A172 (cell line): ENCODE measurements at regions not wholly inside any gene's neighbourhood (a gene's known extent, or its start where the extent isn't known, plus 50 kb on each side); places are given as distances from the start of the nearest gene placed in this dataset.
"Not testable (repeated sequence)": the region's sequence is repeated elsewhere in the genome, so short reads cannot be mapped to it uniquely, and the experiment has no call there.

Experiments used
- DNase-seq: peaks from one replicate; pipeline ENCODE4 v3.0.0-alpha.2; 2015; ENCODE audit warnings: low spot score

GRCh38 chr3:110680450-110680849 lies 391.2 kb upstream of the NECTIN3 start:
- DNase-seq, result no peak

DNA sequence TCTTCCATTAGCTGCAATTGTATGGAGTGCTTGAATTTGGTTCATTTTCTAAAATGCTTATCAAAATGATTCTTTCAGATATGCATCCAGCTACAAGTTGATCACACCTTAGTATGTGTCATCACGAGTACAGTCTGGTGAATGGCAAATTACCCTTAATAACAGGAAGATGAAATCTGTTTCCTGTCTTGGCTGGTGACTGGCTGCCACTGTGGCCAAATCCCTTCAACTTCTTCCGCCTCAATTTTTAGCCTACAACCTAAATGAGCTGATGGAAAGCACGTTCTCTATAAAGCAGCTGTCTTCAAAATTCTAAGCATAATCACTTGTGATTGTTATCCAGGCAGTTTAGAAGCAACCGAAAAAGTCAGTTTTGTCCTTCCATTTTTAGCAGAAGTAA lies 387.1 kb upstream of the NECTIN3 start:
- no peak for DNase-seq

- DNase-seq, result no peak
Observed at GRCh38 chr3:110685630-110686029, 386.0 kb upstream of the NECTIN3 start.

GRCh38 chr3:110686701-110687100 lies 384.9 kb upstream of the NECTIN3 start:
- DNase-seq, result no peak

- no peak for DNase-seq
Observed at GRCh38 chr3:110687138-110687537, 384.5 kb upstream of the NECTIN3 start.

DNA sequence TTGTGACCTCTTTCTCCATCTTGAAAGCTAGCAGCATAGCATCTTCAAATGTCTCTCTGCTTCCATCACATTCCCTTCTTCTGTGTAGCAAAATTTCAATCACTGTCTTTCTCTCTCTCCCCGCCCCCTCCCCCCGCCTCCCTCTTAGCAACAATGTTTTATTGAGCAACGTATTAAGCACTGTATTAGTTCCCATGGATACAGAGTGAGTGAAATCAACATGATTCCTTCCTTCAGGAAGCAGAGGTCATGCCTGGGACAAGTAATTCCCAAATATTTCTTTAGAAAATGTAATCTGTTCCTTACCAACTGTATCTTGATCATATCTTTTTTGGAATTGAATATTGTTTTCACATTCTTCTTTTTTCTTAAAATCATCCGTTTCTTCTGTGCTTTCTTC lies 373.7 kb upstream of the NECTIN3 start:
- DNase-seq, result no peak

DNA sequence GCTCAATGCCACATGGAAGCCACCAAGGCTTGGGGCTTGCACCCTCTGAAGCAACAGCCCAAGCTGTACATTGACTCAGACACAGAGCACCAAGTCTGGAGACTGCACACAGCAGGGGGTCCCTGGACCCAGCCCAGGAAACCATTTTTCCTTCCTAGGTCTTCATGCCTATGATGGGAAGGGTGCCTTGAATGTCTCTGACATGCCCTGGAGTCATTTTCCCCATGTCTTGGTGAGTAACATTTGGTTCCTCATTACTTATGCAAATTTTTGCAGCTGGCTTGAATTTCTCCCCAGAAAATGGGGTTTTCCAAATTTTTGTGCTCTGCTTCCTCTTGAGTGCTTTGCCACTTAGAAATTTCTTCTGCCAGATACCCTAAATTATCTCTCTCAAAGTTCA lies 367.3 kb upstream of the NECTIN3 start:
- not testable (repeated sequence) for DNase-seq

- DNase-seq, result no peak
Observed at GRCh38 chr3:110708156-110708555, 363.5 kb upstream of the NECTIN3 start.

- DNase-seq, result no peak
Observed at GRCh38 chr3:110710156-110710555, 361.5 kb upstream of the NECTIN3 start.

GRCh38 chr3:110710603-110711002 lies 361.0 kb upstream of the NECTIN3 start:
- DNase-seq, result no peak

DNA sequence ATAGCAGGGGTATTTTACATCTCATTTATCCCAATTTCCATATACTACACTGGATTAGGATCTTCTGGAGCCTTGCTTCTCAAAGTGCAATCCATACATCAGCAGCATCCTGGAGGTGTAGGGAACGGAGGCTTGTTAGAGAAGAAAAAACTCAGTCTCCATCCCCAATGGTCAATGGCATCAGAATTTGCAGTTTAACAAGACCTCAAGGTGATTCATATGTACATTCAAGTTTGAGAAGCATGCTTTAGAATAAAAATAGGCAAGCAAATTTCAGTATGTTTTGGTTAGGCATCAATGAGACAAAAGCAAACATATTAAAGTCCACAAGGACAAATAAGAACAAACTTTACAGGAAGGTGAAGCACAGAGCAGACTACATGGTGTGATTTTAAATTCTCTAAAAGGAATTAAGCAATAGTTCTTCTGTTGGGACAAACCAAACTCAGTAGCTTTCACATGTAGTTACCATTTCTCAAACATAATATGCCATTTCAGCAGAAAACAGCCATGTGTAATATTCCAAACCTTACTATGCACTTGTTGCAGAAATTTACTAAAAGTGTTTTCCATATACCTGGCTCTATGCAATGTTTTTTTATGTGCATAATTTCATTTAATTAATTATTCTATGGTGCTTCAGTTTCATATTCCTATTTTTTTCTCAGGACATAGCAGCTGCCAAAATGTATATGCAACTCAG lies 360.3 kb upstream of the NECTIN3 start:
- DNase-seq, result no peak

- DNase-seq, result no peak
Observed at GRCh38 chr3:110711851-110712516, 359.6 kb upstream of the NECTIN3 start.

DNA sequence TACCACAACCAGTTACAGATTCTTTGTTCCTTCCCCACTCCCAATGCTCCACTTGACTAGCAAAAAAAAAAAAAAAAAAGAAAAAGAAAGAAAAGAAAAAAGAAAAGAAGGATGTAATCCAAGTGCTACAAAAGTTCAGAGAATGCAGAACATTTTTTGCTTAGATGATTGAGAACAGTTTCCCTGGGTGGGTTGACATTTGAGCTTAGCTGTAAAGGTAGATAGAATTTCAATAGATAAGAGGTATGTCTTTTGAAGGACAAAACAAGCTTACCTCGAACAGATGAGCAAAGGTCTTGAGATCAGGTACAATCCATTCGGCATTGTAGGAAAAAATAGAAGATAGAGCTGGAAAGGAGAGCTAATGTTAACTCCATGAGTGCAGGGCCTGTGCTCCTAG lies 344.6 kb upstream of the NECTIN3 start:
- DNase-seq, result no peak

DNA sequence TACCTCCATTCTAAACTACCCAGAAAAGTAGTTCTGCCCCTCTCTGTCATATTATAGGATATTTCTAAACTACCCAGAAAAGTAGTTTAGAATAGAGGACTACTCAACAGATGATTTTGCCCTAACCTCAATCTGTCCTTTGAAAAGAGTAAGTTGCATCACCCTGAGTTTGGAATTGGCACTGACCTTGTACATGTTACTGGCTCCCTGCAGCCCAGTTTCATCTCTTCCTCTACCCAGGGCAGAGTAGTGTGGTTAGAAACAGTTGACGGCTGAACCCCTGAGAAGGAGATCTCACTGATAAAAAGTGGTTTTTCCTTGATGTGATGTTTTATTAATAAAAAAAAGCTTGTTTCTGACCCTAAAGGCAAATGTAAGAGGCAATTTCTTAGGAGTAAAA lies 340.5 kb upstream of the NECTIN3 start:
- DNase-seq, result no peak

DNA sequence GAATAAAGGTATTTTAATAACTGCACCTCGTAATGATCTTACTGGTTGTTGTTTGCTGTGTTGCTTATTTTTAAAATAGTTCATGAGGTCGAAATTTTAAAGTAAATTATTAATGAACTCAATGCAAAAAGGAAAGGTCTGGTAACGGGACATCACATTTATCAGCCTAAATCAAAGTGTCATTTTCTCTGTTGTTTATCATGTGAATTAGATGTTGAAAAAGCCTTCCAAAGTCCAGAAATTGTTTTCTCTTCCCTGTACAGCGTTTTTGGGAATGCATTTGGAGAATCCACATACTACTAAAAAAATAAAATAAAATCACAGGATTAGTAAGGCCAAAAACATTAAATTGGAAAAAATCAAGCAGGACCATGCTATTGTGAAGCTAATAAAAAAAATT lies 339.2 kb upstream of the NECTIN3 start:
- no peak for DNase-seq

DNA sequence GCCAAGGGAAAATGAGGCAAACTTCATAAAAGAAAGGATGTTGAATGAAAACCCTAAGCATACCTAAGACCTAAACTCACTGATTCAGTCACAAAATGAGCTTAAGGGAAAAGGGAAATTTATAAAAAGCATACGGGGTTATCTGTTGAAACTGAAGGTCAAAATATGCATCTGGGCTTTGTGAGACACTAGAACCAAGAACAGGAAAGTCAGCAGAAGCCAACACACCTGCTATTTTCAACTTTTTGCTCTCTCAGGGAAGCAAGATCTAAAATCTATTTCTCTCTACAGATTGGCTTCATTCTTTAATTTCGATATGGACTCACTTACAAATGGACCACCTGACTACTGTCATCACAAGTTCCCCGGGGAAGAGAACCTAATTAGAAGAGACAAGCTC lies 338.6 kb upstream of the NECTIN3 start:
- no peak for DNase-seq

DNA sequence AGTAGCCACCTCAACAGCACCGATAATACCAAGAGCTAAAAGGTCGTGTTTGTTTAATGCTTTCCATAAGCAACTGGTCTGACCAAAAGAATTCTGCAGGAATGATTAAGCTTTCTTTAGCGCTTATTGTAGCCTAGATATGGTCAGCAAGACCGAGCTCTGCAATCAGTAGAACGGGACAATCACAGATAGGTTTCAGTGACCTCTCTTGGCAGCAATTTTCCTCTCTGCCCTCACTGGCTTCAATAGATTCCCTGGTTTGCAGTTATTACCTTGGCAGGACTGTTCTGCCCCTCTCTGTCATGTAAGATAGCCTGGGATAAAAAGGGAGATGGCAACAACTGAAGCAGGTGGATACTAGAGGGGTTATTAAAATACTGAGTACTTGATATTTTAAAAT lies 337.1 kb upstream of the NECTIN3 start:
- no peak for DNase-seq

DNA sequence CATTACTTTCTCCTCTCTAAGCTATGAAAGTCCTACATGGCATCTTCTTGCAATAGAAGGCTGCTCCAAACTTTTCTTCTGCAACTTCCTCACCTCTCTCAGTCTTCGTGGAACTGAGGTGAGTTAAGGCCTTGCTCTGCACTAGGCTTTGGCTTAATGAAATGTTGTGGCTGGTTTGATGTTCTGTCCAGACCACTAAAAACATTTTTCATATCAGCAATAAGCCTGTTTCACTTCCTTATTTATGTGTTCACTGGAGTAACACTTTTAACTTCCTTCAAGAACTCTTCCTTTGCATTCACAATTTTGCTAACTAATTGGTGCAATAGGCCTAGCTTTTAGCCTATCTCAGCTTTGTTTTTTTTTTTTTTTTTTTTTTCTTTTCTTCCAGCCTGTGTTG lies 335.3 kb upstream of the NECTIN3 start:
- DNase-seq, result no peak

GRCh38 chr3:110738531-110738930 lies 333.1 kb upstream of the NECTIN3 start:
- DNase-seq, result no peak

- DNase-seq, result no peak
Observed at GRCh38 chr3:110741891-110742290, 329.7 kb upstream of the NECTIN3 start.

- DNase-seq, result no peak
Observed at GRCh38 chr3:110743202-110743601, 328.4 kb upstream of the NECTIN3 start.

- DNase-seq, result no peak
Observed at GRCh38 chr3:110743984-110744383, 327.6 kb upstream of the NECTIN3 start.

- DNase-seq, result no peak
Observed at GRCh38 chr3:110744723-110745122, 326.9 kb upstream of the NECTIN3 start.

- no peak for DNase-seq
Observed at GRCh38 chr3:110749006-110749405, 322.6 kb upstream of the NECTIN3 start.
